Thyroid gland (tissue), 4 donors: ENCODE measurements at regions not wholly inside any gene's neighbourhood (a gene's known extent, or its start where the extent isn't known, plus 50 kb on each side); places are given as distances from the start of the nearest gene placed in this dataset.

Experiments
- DNase-seq, 2 donors: peaks; one replicate each; pipeline ENCODE4 v3.0.0-alpha.2; 2019
- H3K27ac ChIP-seq, 3 donors: fragments of 200-600 bp; sonication (generic); 1 replicate in 2 of 3; 2 replicates in 1 of 3; pipeline ENCODE4 v1.5.1; 2016 to 2019; ENCODE audit warnings: mild to moderate bottlenecking in 1 of 3, moderate library complexity in 1 of 3
- H3K27me3 ChIP-seq: fragments of 200-600 bp; sonication (generic); one replicate; pipeline ENCODE4 v1.5.1; 2019
- H3K36me3 ChIP-seq, 2 donors: fragments of 200-600 bp; sonication (generic); one replicate each; pipeline ENCODE4 v1.5.1; 2016 to 2019
- H3K4me1 ChIP-seq, 2 donors: fragments of 200-600 bp; sonication (generic); one replicate each; pipeline ENCODE4 v1.5.1; 2017 to 2019
- H3K4me3 ChIP-seq, 3 donors: fragments of 200-600 bp; sonication (generic); replicated peaks in 1 of 3; 1 replicate in 2 of 3; 2 replicates in 1 of 3; pipeline ENCODE4 v1.5.1; 2016; ENCODE audit warnings: mild to moderate bottlenecking in 1 of 3
- H3K9me3 ChIP-seq: fragments of 200-600 bp; sonication (generic); one replicate; pipeline ENCODE4 v1.5.1; 2017
- POLR2A ChIP-seq, 2 donors: fragments of 450-650 bp; IDR thresholded peaks; one replicate each; pipeline ENCODE4 v1.6.1; 2017; ENCODE audit warnings: antibody characterized with exemption in 2 of 2, mild to moderate bottlenecking in 2 of 2, moderate library complexity in 1 of 2
- WGBS, 2 donors: methylation state at CpG; one replicate each; pipeline ENCODE4 v1.1.5; 2017; 5-methylcytosine and 5-hydroxymethylcytosine counted together
- intact Hi-C: fragments of 100-400 bp; cut with DNase I; formaldehyde crosslinking; loops from one replicate; pipeline ENCODE4 v1.15.1; 2023
- TF ChIP-seq, protein P1 (sequence below), 6 experiments: fragments of 200-600 bp in 3 of 6; fragments of 450-650 bp in 3 of 6; sonication (generic) in 3 of 6; IDR thresholded peaks; one replicate each; pipeline ENCODE4 v1.5.1; 2016 to 2019; ENCODE audit warnings: antibody characterized with exemption in 6 of 6, mild to moderate bottlenecking in 2 of 6, inconsistent platforms in 1 of 6, moderate library complexity in 1 of 6

DNA sequence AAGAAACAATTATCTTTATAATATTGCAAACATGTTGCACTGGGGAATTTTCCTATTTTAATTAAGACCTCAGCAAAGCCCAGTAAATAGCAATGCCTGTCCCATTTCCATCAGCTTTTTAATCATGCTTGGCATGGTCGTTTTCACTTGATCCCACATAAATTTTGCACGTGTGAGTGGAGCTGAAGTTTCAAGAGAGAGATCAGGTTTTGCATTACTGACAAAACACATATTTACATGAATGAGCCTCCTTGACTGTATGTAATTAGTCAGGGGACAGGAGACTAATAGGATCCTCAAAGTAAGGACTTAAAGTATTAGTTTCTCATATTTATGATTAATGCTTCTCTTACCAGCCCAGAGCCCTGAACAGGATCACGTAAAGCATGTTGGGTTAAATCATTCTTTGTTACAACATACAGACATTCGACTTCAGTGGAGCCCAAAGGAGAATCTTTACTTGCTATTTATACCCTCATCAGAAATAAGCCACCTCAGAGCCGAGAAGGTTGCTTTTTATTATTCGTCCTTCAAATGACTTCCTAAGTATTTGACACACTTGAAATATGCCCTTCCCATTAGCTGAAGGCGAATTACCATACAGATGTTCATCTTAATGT is 711.3 kb downstream of the GALR1 start:
- WGBS, 2 donors: 70 to 72% methylated on average over 7 of the region's 7 CpGs

DNA sequence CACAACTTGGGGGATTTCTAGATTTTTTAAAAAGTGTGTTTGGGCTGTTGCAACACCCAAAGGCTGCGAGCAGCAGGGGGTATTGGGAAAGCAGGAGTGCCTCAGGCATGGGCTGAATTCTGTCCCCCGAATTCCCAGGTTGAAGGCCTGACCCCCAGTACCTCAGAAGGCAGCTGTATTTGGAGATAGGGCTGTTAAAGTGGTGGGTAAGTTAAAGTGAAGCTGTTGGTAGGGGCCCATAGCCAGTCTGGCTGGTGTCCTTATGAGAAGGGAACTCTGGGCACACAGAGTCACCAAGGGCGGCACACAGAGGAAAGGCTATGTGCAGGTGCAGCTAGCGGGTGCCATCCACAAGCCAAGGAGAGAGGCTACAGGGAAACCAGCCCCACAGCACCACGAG is 717.4 kb downstream of the GALR1 start:
- H3K4me1 ChIP-seq: no peaks in the 10 kb centered on the region
- intact Hi-C loops: no loop called here
- 79 to 80% methylated on average over 5 of the region's 5 CpGs for WGBS, 2 donors
- H3K27ac ChIP-seq: no peak overlapping the region
- DNase-seq: no peak
- H3K4me3 ChIP-seq: no peak overlapping the region
- H3K36me3 ChIP-seq: no peaks in the 10 kb centered on the region
- H3K9me3 ChIP-seq: no peaks in the 10 kb centered on the region
- no peak for TF ChIP-seq POLR2A (IDR thresholded peaks at IDR 0.05)
- TF ChIP-seq, protein P1, sequence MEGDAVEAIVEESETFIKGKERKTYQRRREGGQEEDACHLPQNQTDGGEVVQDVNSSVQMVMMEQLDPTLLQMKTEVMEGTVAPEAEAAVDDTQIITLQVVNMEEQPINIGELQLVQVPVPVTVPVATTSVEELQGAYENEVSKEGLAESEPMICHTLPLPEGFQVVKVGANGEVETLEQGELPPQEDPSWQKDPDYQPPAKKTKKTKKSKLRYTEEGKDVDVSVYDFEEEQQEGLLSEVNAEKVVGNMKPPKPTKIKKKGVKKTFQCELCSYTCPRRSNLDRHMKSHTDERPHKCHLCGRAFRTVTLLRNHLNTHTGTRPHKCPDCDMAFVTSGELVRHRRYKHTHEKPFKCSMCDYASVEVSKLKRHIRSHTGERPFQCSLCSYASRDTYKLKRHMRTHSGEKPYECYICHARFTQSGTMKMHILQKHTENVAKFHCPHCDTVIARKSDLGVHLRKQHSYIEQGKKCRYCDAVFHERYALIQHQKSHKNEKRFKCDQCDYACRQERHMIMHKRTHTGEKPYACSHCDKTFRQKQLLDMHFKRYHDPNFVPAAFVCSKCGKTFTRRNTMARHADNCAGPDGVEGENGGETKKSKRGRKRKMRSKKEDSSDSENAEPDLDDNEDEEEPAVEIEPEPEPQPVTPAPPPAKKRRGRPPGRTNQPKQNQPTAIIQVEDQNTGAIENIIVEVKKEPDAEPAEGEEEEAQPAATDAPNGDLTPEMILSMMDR (IDR thresholded peaks at IDR 0.05): no peak
- H3K27me3 ChIP-seq: no peaks in the 10 kb centered on the region

More for the DNA sequence above, 711.3 kb downstream of the GALR1 start:
- Histone ChIP-seq H3K4me3 (no peak overlapping the region), H3K4me1 (no peaks in the 10 kb centered on the region), H3K9me3 (no peaks in the 10 kb centered on the region), H3K36me3 (no peaks in the 10 kb centered on the region), H3K27ac (no peak overlapping the region), H3K27me3 (no peaks in the 10 kb centered on the region)
- intact Hi-C loops: no loop called here
- TF ChIP-seq POLR2A (IDR thresholded peaks at IDR 0.05): no peak
- TF ChIP-seq, protein P1 (IDR thresholded peaks at IDR 0.05): no peak
- no peak for DNase-seq

DNA sequence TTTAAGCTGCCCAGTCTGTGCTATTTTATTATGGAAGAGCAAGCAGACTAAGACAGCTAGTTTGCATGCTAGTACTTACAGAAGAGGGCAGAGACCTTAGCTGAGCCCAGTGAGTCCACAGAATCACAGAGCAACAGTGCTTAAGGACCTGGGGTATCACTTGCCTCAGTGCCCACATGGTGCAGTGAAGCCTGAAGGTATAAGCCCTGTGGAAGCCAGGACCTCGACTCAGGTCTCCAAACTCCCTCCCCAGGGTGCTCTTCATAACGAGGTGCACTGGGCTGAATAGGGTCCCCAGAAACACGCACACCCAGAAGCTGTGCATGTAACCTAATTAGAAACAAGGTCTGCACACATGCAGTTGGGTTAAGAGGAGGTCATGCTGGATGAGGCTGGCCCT is 718.1 kb downstream of the GALR1 start:
- WGBS, 2 donors: 70 to 93% methylated on average over 2 to 3 of the region's 3 CpGs
- H3K9me3 ChIP-seq: no peaks in the 10 kb centered on the region
- no peak overlapping the region for H3K27ac ChIP-seq
- H3K27me3 ChIP-seq: no peaks in the 10 kb centered on the region
- H3K4me1 ChIP-seq: no peaks in the 10 kb centered on the region
- H3K4me3 ChIP-seq: no peak overlapping the region
- TF ChIP-seq, protein P1 (IDR thresholded peaks at IDR 0.05): no peak
- no peak for TF ChIP-seq POLR2A (IDR thresholded peaks at IDR 0.05)
- no peak for DNase-seq
- no peaks in the 10 kb centered on the region for H3K36me3 ChIP-seq
- intact Hi-C loops: no loop called here

DNA sequence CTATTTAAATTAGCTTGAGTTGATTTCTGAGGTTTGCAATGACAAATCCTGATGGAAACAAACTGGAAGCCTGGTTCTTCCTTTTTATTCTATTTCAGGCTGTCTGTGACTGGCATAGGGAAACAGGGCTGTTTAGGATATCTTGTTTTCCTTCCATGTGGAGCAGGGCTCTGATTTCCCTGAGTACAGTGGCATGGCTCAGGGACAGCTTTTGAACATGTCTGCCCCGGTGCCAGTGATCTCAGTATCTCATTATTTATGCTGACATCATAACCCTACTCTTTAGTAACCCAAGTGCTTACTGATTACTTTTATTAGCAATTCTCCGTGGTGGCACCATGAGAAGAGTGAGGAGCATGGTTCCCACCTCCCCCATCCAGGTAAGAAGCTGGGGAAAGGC is 720.3 kb downstream of the GALR1 start:
- H3K36me3 ChIP-seq: no peaks in the 10 kb centered on the region
- TF ChIP-seq, protein P1 (IDR thresholded peaks at IDR 0.05): no peak
- no peak for DNase-seq

DNA sequence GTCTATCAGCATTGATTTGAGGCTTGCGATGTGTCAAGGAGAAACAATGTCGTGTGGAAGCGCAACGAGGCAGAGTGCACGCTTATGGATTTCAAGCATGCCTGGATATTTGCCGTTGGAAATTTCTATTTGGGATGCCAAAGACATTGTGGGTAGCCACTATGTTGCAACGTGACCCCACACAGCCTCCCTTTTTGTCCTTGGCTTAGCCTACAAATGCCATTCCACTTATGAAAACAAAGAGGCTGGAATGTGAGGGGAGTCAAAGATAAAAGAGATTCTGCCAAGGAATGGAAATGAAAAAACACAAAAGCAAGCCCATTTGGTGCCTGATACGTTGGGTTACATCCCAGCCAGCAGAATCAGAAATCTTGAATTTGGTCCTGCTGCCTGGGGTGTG is 721.2 kb downstream of the GALR1 start:
- H3K36me3 ChIP-seq: no peaks in the 10 kb centered on the region
- WGBS, 2 donors: 70 to 71% methylated on average over 8 of the region's 8 CpGs
- TF ChIP-seq, protein P1 (IDR thresholded peaks at IDR 0.05): no peak
- TF ChIP-seq POLR2A (IDR thresholded peaks at IDR 0.05): no peak
- no peak for DNase-seq
- H3K4me1 ChIP-seq: no peaks in the 10 kb centered on the region
- H3K27ac ChIP-seq: no peak overlapping the region
- H3K9me3 ChIP-seq: no peaks in the 10 kb centered on the region
- H3K27me3 ChIP-seq: no peaks in the 10 kb centered on the region
- intact Hi-C loops: no loop called here
- no peak overlapping the region for H3K4me3 ChIP-seq

More for the DNA sequence above, 720.3 kb downstream of the GALR1 start:
- Histone ChIP-seq H3K27me3 (no peaks in the 10 kb centered on the region), H3K27ac (no peak overlapping the region), H3K4me1 (no peaks in the 10 kb centered on the region), H3K9me3 (no peaks in the 10 kb centered on the region), H3K4me3 (no peak overlapping the region)
- WGBS, 2 donors: 67 to 77% methylated on average over 2 of the region's 2 CpGs
- intact Hi-C loops: no loop called here
